Vagina (tissue), 2 donors: ENCODE measurements at regions not wholly inside any gene's neighbourhood (a gene's known extent, or its start where the extent isn't known, plus 50 kb on each side); places are given as distances from the start of the nearest gene placed in this dataset.

Source experiments
- DNase-seq, 2 donors: peaks; one replicate each; pipeline ENCODE4 v3.0.0-alpha.2; 2017; ENCODE audit errors: extremely low spot score in 2 of 2
- H3K27ac ChIP-seq: fragments of 200-600 bp; sonication (generic); one replicate; pipeline ENCODE4 v1.5.1; 2019
- H3K27me3 ChIP-seq: fragments of 200-600 bp; sonication (generic); one replicate; pipeline ENCODE4 v1.5.1; 2019
- H3K36me3 ChIP-seq, 2 donors: fragments of 200-600 bp; sonication (generic); one replicate each; pipeline ENCODE4 v1.5.1; 2017 to 2019
- H3K4me1 ChIP-seq: fragments of 200-600 bp; sonication (generic); one replicate; pipeline ENCODE4 v1.5.1; 2019
- H3K4me3 ChIP-seq, 2 donors: fragments of 200-600 bp; sonication (generic); 1 replicate in 1 of 2; 2 replicates in 1 of 2; pipeline ENCODE4 v1.5.1; 2016 to 2019
- H3K9me3 ChIP-seq: fragments of 200-600 bp; sonication (generic); one replicate; pipeline ENCODE4 v1.5.1; 2019
- POLR2A ChIP-seq, 2 donors: fragments of 450-650 bp; IDR thresholded peaks; one replicate each; pipeline ENCODE4 v1.6.1; 2017; ENCODE audit warnings: antibody characterized with exemption in 2 of 2, mild to moderate bottlenecking in 2 of 2, moderate library complexity in 2 of 2
- POLR2AphosphoS5 ChIP-seq, 2 donors: sonication (generic); formaldehyde crosslinking; IDR thresholded peaks; one replicate each; pipeline ENCODE4 v1.9.0; 2017; ENCODE audit warnings: antibody characterized with exemption in 2 of 2, mild to moderate bottlenecking in 2 of 2, low read depth in 1 of 2; ENCODE audit not compliant: insufficient read depth in 1 of 2
- intact Hi-C: fragments of 100-400 bp; cut with DNase I; formaldehyde crosslinking; loops from one replicate; pipeline ENCODE4 v1.15.1; 2023
- TF ChIP-seq, protein P1 (sequence below), 3 experiments: fragments of 450-650 bp in 2 of 3; fragments of 200-600 bp in 1 of 3; sonication (generic) in 1 of 3; IDR thresholded peaks; one replicate each; pipeline ENCODE4 v1.5.1; 2017 to 2019; ENCODE audit warnings: antibody characterized with exemption in 3 of 3, mild to moderate bottlenecking in 2 of 3, moderate library complexity in 2 of 3

DNA sequence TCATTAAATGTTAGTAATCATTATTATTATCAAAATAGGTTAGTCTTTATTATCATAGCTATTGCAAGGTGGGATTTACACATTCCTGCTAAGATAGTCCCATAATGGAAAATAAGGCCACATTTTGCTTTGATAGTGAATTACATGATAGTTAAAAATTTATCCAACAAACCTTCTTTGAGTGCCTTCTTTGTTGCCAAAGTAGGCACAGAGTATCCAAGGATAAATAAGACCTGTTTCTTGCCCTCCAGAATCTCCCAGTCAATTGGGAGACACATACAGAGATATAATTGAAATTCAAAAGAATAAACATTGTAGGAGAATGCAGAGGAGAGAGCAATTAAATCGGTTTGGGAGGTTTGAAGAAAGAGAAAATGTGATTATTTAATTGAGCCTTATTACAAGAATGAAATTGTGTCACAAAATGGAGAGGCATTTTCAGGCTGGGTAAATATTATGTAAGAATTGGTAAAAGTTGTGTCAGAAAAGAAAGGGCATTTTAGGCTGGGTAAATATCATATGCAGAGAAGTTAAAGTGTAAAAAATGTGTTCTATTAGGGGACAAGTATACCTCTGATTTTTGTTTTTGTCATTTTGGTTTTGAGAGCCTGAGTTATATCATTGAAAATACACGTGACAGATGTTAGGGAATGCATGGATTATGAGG is 189.3 kb downstream of the POU4F1 start:
- no peak for DNase-seq
- Histone ChIP-seq H3K4me3 (no peak overlapping the region), H3K36me3 (no peaks in the 10 kb centered on the region), H3K27ac (no peak overlapping the region), H3K9me3 (no peaks in the 10 kb centered on the region), H3K4me1 (no peaks in the 10 kb centered on the region), H3K27me3 (no peaks in the 10 kb centered on the region)
- TF ChIP-seq POLR2AphosphoS5 (IDR thresholded peaks at IDR 0.05; ENCODE audit: insufficient read depth in 1 of 2, low read depth in 1 of 2) (no peak), POLR2A (IDR thresholded peaks at IDR 0.05) (no peak)
- TF ChIP-seq, protein P1, sequence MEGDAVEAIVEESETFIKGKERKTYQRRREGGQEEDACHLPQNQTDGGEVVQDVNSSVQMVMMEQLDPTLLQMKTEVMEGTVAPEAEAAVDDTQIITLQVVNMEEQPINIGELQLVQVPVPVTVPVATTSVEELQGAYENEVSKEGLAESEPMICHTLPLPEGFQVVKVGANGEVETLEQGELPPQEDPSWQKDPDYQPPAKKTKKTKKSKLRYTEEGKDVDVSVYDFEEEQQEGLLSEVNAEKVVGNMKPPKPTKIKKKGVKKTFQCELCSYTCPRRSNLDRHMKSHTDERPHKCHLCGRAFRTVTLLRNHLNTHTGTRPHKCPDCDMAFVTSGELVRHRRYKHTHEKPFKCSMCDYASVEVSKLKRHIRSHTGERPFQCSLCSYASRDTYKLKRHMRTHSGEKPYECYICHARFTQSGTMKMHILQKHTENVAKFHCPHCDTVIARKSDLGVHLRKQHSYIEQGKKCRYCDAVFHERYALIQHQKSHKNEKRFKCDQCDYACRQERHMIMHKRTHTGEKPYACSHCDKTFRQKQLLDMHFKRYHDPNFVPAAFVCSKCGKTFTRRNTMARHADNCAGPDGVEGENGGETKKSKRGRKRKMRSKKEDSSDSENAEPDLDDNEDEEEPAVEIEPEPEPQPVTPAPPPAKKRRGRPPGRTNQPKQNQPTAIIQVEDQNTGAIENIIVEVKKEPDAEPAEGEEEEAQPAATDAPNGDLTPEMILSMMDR (IDR thresholded peaks at IDR 0.05) = no peak
- intact Hi-C loops = no loop called here

DNA sequence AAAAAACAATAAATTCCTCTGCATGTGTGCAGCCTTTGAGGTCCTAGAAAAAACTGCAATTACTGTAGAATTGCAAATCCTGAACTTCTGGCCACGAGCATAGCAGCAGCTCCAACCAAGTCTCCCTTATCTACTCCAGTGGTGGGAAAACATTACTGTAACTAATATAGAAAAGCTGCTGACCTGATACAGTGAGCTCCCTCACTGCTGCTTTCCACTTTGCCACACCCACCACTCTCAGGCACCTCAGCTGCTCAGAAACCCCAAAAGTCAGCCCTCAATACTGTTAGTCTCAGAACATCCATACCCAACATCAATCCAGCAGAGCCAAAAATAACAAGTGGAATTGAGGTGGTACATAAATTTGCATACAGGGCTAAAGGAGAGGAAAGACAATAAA is 192.5 kb downstream of the POU4F1 start:
- no peak for DNase-seq
- H3K27me3 ChIP-seq = no peaks in the 10 kb centered on the region
- no peak overlapping the region for H3K27ac ChIP-seq
- H3K36me3 ChIP-seq = no peaks in the 10 kb centered on the region
- H3K4me3 ChIP-seq = no peak overlapping the region
- no peak for TF ChIP-seq POLR2A (IDR thresholded peaks at IDR 0.05)
- TF ChIP-seq POLR2AphosphoS5 (IDR thresholded peaks at IDR 0.05; ENCODE audit: insufficient read depth in 1 of 2, low read depth in 1 of 2) = no peak
- TF ChIP-seq, protein P1 (IDR thresholded peaks at IDR 0.05) = no peak
- H3K4me1 ChIP-seq = no peaks in the 10 kb centered on the region
- intact Hi-C loops = no loop called here
- H3K9me3 ChIP-seq = no peaks in the 10 kb centered on the region

DNA sequence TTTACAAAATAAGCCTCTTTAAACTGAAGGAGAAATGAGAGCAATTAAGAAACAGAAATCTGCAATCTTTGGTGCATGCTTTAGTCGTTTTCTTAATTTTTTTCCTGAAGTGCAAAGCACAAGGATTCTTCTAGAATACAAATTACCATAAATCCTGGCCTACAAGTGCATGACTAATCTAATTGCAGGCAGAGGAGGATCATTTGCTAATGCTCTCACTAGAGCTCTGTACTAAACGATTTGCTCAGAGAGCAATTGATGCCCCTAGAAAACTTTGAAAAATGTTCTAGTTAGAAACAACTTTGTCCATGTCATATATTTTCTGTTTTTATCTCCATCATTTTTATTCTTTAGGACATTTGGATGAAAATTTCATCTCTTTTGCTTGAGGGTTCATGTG is 193.2 kb downstream of the POU4F1 start:
- TF ChIP-seq POLR2A (IDR thresholded peaks at IDR 0.05) (no peak), POLR2AphosphoS5 (IDR thresholded peaks at IDR 0.05; ENCODE audit: insufficient read depth in 1 of 2, low read depth in 1 of 2) (no peak)
- TF ChIP-seq, protein P1 (IDR thresholded peaks at IDR 0.05) = no peak
- H3K4me3 ChIP-seq = no peak overlapping the region
- H3K4me1 ChIP-seq = no peaks in the 10 kb centered on the region
- H3K27me3 ChIP-seq = no peaks in the 10 kb centered on the region
- H3K9me3 ChIP-seq = no peaks in the 10 kb centered on the region
- intact Hi-C loops = no loop called here
- no peaks in the 10 kb centered on the region for H3K36me3 ChIP-seq
- DNase-seq = no peak
- no peak overlapping the region for H3K27ac ChIP-seq

DNA sequence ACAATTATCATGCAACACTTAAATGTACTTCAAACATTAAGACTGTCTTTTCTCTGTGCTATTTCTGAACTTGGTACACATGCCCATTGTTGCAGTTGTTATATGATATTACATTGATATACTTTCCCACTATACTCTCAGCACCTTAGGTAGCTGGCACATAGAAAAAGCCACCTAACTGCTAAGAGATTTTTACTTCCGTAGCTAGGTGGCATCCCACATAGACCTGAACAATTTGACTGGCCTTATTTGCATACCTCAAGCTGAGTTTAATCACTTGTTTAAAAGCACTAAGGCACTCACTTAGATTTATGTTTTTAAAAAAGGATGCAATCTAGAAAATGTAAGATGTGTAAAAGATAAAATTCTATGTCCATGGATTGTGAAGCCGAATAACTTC is 194.2 kb downstream of the POU4F1 start:
- no peaks in the 10 kb centered on the region for H3K4me1 ChIP-seq
- H3K27me3 ChIP-seq = no peaks in the 10 kb centered on the region
- intact Hi-C loops = no loop called here
- H3K27ac ChIP-seq = no peak overlapping the region
- H3K36me3 ChIP-seq = no peaks in the 10 kb centered on the region
- TF ChIP-seq, protein P1 (IDR thresholded peaks at IDR 0.05) = no peak
- TF ChIP-seq POLR2A (IDR thresholded peaks at IDR 0.05) = no peak
- no peak for TF ChIP-seq POLR2AphosphoS5 (IDR thresholded peaks at IDR 0.05; ENCODE audit: insufficient read depth in 1 of 2, low read depth in 1 of 2)
- H3K9me3 ChIP-seq = no peaks in the 10 kb centered on the region
- H3K4me3 ChIP-seq = no peak overlapping the region
- DNase-seq = no peak

DNA sequence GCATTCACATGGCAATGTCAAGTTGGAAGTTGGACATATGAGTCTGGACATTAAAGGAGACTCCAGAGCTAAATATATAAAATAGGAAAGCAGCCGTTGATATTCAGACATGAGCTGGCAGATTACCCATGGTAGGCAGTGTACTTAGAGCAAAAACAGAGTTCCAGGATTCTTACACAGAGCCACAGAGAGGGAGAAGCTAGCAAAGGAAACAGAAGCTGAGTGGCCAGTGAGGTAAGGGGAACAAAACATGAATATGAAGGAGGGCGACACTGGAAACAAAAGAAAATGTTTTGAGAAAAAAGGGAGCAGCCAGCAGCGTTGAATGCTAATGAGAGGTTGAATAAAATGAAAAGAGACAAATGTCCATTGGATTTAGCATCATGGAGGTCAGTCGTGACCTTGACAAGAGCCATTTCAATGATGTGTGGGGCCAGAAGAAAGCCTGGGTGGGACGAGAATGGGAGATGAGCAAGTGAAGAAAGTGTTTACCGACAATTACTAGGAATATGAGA is 198.4 kb downstream of the POU4F1 start:
- intact Hi-C loops = no loop called here
- Histone ChIP-seq H3K27me3 (no peaks in the 10 kb centered on the region), H3K27ac (no peak overlapping the region)

More for the DNA sequence above, 198.4 kb downstream of the POU4F1 start:
- TF ChIP-seq POLR2AphosphoS5 (IDR thresholded peaks at IDR 0.05; ENCODE audit: insufficient read depth in 1 of 2, low read depth in 1 of 2) (no peak), POLR2A (IDR thresholded peaks at IDR 0.05) (no peak)
- TF ChIP-seq, protein P1 (IDR thresholded peaks at IDR 0.05) = no peak
- Histone ChIP-seq H3K4me3 (no peak overlapping the region), H3K4me1 (no peaks in the 10 kb centered on the region), H3K9me3 (no peaks in the 10 kb centered on the region), H3K36me3 (no peaks in the 10 kb centered on the region)
- DNase-seq = no peak
